Endothelial cell of umbilical vein (primary cell): ENCODE measurements at regions not wholly inside any gene's neighbourhood (a gene's known extent, or its start where the extent isn't known, plus 50 kb on each side); places are given as distances from the start of the nearest gene placed in this dataset.

Source experiments
- BruUV-seq: library from RNA; stranded (reverse); fragments of 400-500 nt; replicated peaks from 2 replicates; lab custom pipeline; 2021; lab: Mats Ljungman, UMichigan
- CTCF ChIA-PET: fragments of 300-600, 350-600 bp; sonication (Branson Sonifier 250); formaldehyde crosslinking; loops from one replicate; lab custom pipeline; 2021; ENCODE audit warnings: antibody characterized with exemption, inconsistent platforms; lab: Charles Lee
- POLR2A ChIA-PET: fragments of 300-600, 350-600 bp; sonication (Branson Sonifier 250); formaldehyde crosslinking; loops from one replicate; lab custom pipeline; 2021; ENCODE audit warnings: antibody characterized with exemption, inconsistent platforms; lab: Charles Lee
- DNase-seq: peaks from one replicate; pipeline ENCODE4 v3.0.0-alpha.2; 2011; ENCODE audit warnings: low read depth, low spot score
- FAIRE-seq: peaks from 2 replicates; lab custom pipeline; 2011; peaks lifted over from hg19 to GRCh38; lab: Jason Lieb, UNC
- H2AFZ ChIP-seq: 2 replicates; pipeline ENCODE4 v1.6.0; 2012; ENCODE audit warnings: low read depth, low read length, control low read depth, inconsistent platforms
- H3K27ac ChIP-seq: 2 replicates; pipeline ENCODE4 v1.5.1; 2011; ENCODE audit warnings: low read depth, mild to moderate bottlenecking, control low read depth, low read length, moderate library complexity; ENCODE audit not compliant: insufficient read depth
- H3K27me3 ChIP-seq, 2 experiments: 2 replicates each; pipeline versions ENCODE4 v1.6.0 to v1.6.1; 2011; ENCODE audit warnings: low read length in 2 of 2, mixed read lengths in 1 of 2; ENCODE audit not compliant: control insufficient read depth in 2 of 2, insufficient read depth in 2 of 2
- H3K36me3 ChIP-seq, 2 experiments: 2 replicates in 1 of 2; 3 replicates in 1 of 2; pipeline ENCODE4 v1.5.1; 2011; ENCODE audit warnings: low read length in 2 of 2, mild to moderate bottlenecking in 1 of 2, moderate library complexity in 1 of 2; ENCODE audit not compliant: control insufficient read depth in 2 of 2, insufficient read depth in 2 of 2; ENCODE audit errors: extremely low read depth in 1 of 2
- H3K4me1 ChIP-seq: 3 replicates; pipeline ENCODE4 v1.5.1; 2011; ENCODE audit warnings: mild to moderate bottlenecking, low read length; ENCODE audit not compliant: control insufficient read depth, insufficient read depth; ENCODE audit errors: extremely low read depth
- H3K4me2 ChIP-seq: 2 replicates; pipeline ENCODE4 v1.6.1; 2011; ENCODE audit warnings: low read length, control low read depth, mixed read lengths; ENCODE audit not compliant: insufficient read depth
- H3K4me3 ChIP-seq, 3 experiments: fragments of 200-600 bp in 1 of 3; sonication (generic), shearing (Covaris generic) in 1 of 3; replicated peaks in 1 of 3; 2 replicates each; pipeline ENCODE4 v1.5.1; 2011 to 2016; ENCODE audit warnings: control low read depth in 3 of 3, low read length in 3 of 3, mild to moderate bottlenecking in 2 of 3, inconsistent platforms in 1 of 3, low read depth in 1 of 3, moderate library complexity in 1 of 3; ENCODE audit not compliant: insufficient read depth in 1 of 3
- H3K79me2 ChIP-seq: 2 replicates; pipeline ENCODE4 v1.6.0; 2012; ENCODE audit warnings: low read length, inconsistent platforms; ENCODE audit not compliant: control insufficient read depth, insufficient read depth
- H3K9ac ChIP-seq: replicated peaks from 2 replicates; pipeline ENCODE3; 2011; ENCODE audit warnings: low read length, control low read depth; ENCODE audit not compliant: insufficient read depth; ENCODE audit errors: extremely low read depth
- H3K9me1 ChIP-seq: replicated peaks from 3 replicates; pipeline ENCODE4 v1.6.0; 2011; ENCODE audit warnings: mild to moderate bottlenecking, low read length; ENCODE audit not compliant: control insufficient read depth, insufficient read depth; ENCODE audit errors: extremely low read depth
- H3K9me3 ChIP-seq: replicated peaks from 2 replicates; pipeline ENCODE4 v1.5.1; 2012; ENCODE audit warnings: low read length, inconsistent platforms; ENCODE audit not compliant: control insufficient read depth, insufficient read depth
- H4K20me1 ChIP-seq: replicated peaks from 2 replicates; pipeline ENCODE3; 2011; ENCODE audit warnings: mild to moderate bottlenecking, low read length; ENCODE audit not compliant: control insufficient read depth, insufficient read depth; ENCODE audit errors: extremely low read depth
- CTCF ChIP-seq, 2 donors: IDR thresholded peaks; 1 replicate in 1 of 2; 2 replicates in 1 of 2; pipeline ENCODE4 v1.5.1; 2011; ENCODE audit warnings: low read length in 2 of 2, mild to moderate bottlenecking in 2 of 2, moderate library complexity in 2 of 2, control low read depth in 1 of 2, inconsistent platforms in 1 of 2, low read depth in 1 of 2; ENCODE audit not compliant: insufficient read depth in 1 of 2; ENCODE audit errors: extremely low read depth in 1 of 2
- EZH2 ChIP-seq: IDR thresholded peaks from 2 replicates; pipeline ENCODE4 v1.6.1; 2012; ENCODE audit warnings: borderline replicate concordance, low read depth, mild to moderate bottlenecking, moderate library complexity, low read length, inconsistent platforms; ENCODE audit not compliant: severe bottlenecking
- FOS ChIP-seq: IDR thresholded peaks from 2 replicates; pipeline ENCODE4 v1.6.1; 2011; ENCODE audit warnings: mild to moderate bottlenecking, low read length, moderate library complexity, borderline replicate concordance; ENCODE audit not compliant: insufficient read depth
- GATA2 ChIP-seq: IDR thresholded peaks from 2 replicates; pipeline ENCODE4 v1.7.0; 2011; ENCODE audit warnings: low read depth, mild to moderate bottlenecking, moderate library complexity, mixed read lengths, low read length; ENCODE audit not compliant: insufficient read length, insufficient read depth
- JUN ChIP-seq: IDR thresholded peaks from 2 replicates; pipeline ENCODE4 v1.6.1; 2011; ENCODE audit warnings: borderline replicate concordance, low read depth; ENCODE audit not compliant: insufficient read length, insufficient read depth
- MAX ChIP-seq: IDR thresholded peaks from 2 replicates; pipeline ENCODE4 v1.6.1; 2011; ENCODE audit not compliant: insufficient read depth, insufficient read length
- MYC ChIP-seq: IDR thresholded peaks from one replicate; pipeline ENCODE4 v1.6.1; 2011; ENCODE audit warnings: mild to moderate bottlenecking, low read depth, low read length
- POLR2AphosphoS5 ChIP-seq: IDR thresholded peaks from 2 replicates; pipeline ENCODE4 v1.6.1; 2012; ENCODE audit warnings: low read depth, mild to moderate bottlenecking, control low read depth, low read length, moderate library complexity; ENCODE audit not compliant: insufficient read depth
- dilution Hi-C: fragments of 300-500 bp; cut with MboI; formaldehyde crosslinking; loops from one replicate; pipeline ENCODE4 v1.15.0; 2019; ENCODE audit warnings: low sequenced_read_pairs; ENCODE audit not compliant: extremely low pct_ligation_motif_present
- intact Hi-C: fragments of 100-400 bp; cut with micrococcal nuclease; formaldehyde crosslinking; loops from one replicate; pipeline ENCODE4 v1.10.0; 2022

GRCh38 chr11:92314499-92314898 is 89.9 kb downstream of the FAT3 start:
- Histone ChIP-seq H3K4me2 (no peak overlapping the region), H3K9ac (no peak overlapping the region), H3K4me3 (no peak overlapping the region), H3K4me1 (no peaks in the 10 kb centered on the region), H3K9me1 (no peaks in the 10 kb centered on the region), H4K20me1 (no peaks in the 10 kb centered on the region), H2AFZ (no peak overlapping the region), H3K79me2 (no peaks in the 10 kb centered on the region), H3K36me3 (no peaks in the 10 kb centered on the region), H3K9me3 (no peaks in the 10 kb centered on the region), H3K27ac (no peak overlapping the region), H3K27me3 (no peaks in the 10 kb centered on the region)
- ChIA-PET POLR2A (no interaction called here), CTCF (no interaction called here)
- intact Hi-C loops (no loop called here), dilution Hi-C loops (no loop called here)
- no TSS peak for BruUV-seq
- TF ChIP-seq CTCF (IDR thresholded peaks at IDR 0.05; ENCODE audit: extremely low read depth in 1 of 2, insufficient read depth in 1 of 2, low read depth in 1 of 2, low read length in 2 of 2) (no peak), MYC (no peak), EZH2 (no peak), POLR2AphosphoS5 (no peak)
- FAIRE-seq (no peak), DNase-seq (no peak)

GRCh38 chr11:92316106-92316809 is 91.6 kb downstream of the FAT3 start:
- Histone ChIP-seq H3K4me2 (no peak overlapping the region), H3K79me2 (no peaks in the 10 kb centered on the region), H3K4me3 (no peak overlapping the region), H3K4me1 (no peaks in the 10 kb centered on the region), H3K36me3 (no peaks in the 10 kb centered on the region), H3K9me3 (no peaks in the 10 kb centered on the region), H3K27me3 (no peaks in the 10 kb centered on the region), H3K9me1 (no peaks in the 10 kb centered on the region), H3K9ac (no peak overlapping the region), H2AFZ (no peak overlapping the region), H4K20me1 (no peaks in the 10 kb centered on the region), H3K27ac (no peak overlapping the region)
- ChIA-PET CTCF (no interaction called here), POLR2A (no interaction called here)
- BruUV-seq, result no TSS peak
- FAIRE-seq (no peak), DNase-seq (no peak)
- intact Hi-C loops (no loop called here), dilution Hi-C loops (no loop called here)
- TF ChIP-seq FOS (no peak), MAX (no peak), GATA2 (no peak), POLR2AphosphoS5 (no peak), MYC (no peak), JUN (no peak), CTCF (IDR thresholded peaks at IDR 0.05; ENCODE audit: extremely low read depth in 1 of 2, insufficient read depth in 1 of 2, low read depth in 1 of 2, low read length in 2 of 2) (no peak), EZH2 (no peak)
